GM23338 (cell line): ENCODE measurements at regions not wholly inside any gene's neighbourhood (a gene's known extent, or its start where the extent isn't known, plus 50 kb on each side); places are given as distances from the start of the nearest gene placed in this dataset.

Experiments
- ATAC-seq: fragments of 200-7000 bp; cut with Tn5 transposase; 3 replicates; pipeline ENCODE4 v1.9.1; 2020
- DNase-seq: peaks from one replicate; pipeline ENCODE4 v3.0.0-alpha.2; 2015; ENCODE audit warnings: low spot score
- H2AFZ ChIP-seq: fragments of 200-600 bp; sonication (generic); 2 replicates; pipeline ENCODE4 v1.8.0; 2016; ENCODE audit warnings: antibody characterized with exemption, mild to moderate bottlenecking, moderate library complexity
- H3F3A ChIP-seq: fragments of 200-600 bp; sonication (generic); replicated peaks from 2 replicates; pipeline ENCODE4 v1.8.0; 2017; ENCODE audit warnings: antibody characterized with exemption, mixed run types, low read depth
- H3K27ac ChIP-seq: fragments of 200-600 bp; sonication (generic); 2 replicates; pipeline ENCODE4 v1.6.1; 2016; ENCODE audit warnings: low read depth
- H3K27me3 ChIP-seq: fragments of 200-600 bp; sonication (generic); 2 replicates; pipeline ENCODE4 v1.8.0; 2016; ENCODE audit warnings: mild to moderate bottlenecking, mixed run types, moderate library complexity; ENCODE audit not compliant: insufficient read depth
- H3K36me3 ChIP-seq: fragments of 200-600 bp; sonication (generic); 2 replicates; pipeline ENCODE4 v1.8.0; 2016; ENCODE audit warnings: mild to moderate bottlenecking; ENCODE audit not compliant: insufficient read depth
- H3K4me1 ChIP-seq: fragments of 200-600 bp; sonication (generic); 2 replicates; pipeline ENCODE4 v1.8.0; 2016; ENCODE audit warnings: mild to moderate bottlenecking, moderate library complexity; ENCODE audit not compliant: insufficient read depth
- H3K4me2 ChIP-seq: fragments of 200-600 bp; sonication (generic); 2 replicates; pipeline ENCODE4 v1.7.1; 2017; ENCODE audit warnings: mixed run types
- H3K4me3 ChIP-seq: fragments of 200-600 bp; sonication (generic); 2 replicates; pipeline ENCODE4 v1.6.1; 2016; ENCODE audit warnings: mixed run types
- H3K79me2 ChIP-seq: fragments of 200-600 bp; sonication (generic); replicated peaks from 2 replicates; pipeline ENCODE4 v1.8.0; 2017; ENCODE audit warnings: mild to moderate bottlenecking; ENCODE audit not compliant: insufficient read depth
- H3K9me2 ChIP-seq: fragments of 200-600 bp; sonication (generic); 2 replicates; pipeline ENCODE4 v1.8.0; 2017; ENCODE audit not compliant: insufficient read depth
- H4K20me1 ChIP-seq: fragments of 200-600 bp; sonication (generic); replicated peaks from 2 replicates; pipeline ENCODE4 v1.8.0; 2017; ENCODE audit warnings: mild to moderate bottlenecking; ENCODE audit not compliant: insufficient read depth
- H3K27ac Mint-ChIP-seq: 2 replicates; pipeline ENCODE4 v1.8.0; 2020; ENCODE audit warnings: inconsistent platforms, mild to moderate bottlenecking, moderate library complexity, mixed read lengths
- H3K27me3 Mint-ChIP-seq: 3 replicates; pipeline ENCODE4 v1.8.0; 2022; ENCODE audit warnings: low read depth, mild to moderate bottlenecking, moderate library complexity, mixed read lengths, inconsistent platforms; ENCODE audit not compliant: insufficient read depth, poor library complexity
- H3K36me3 Mint-ChIP-seq: 3 replicates; pipeline ENCODE4 v1.8.0; 2021; ENCODE audit warnings: low read depth, mild to moderate bottlenecking, inconsistent platforms, moderate library complexity, mixed read lengths
- H3K4me1 Mint-ChIP-seq: 3 replicates; pipeline ENCODE4 v1.8.0; 2020; ENCODE audit warnings: mild to moderate bottlenecking, inconsistent platforms, mixed read lengths
- H3K4me3 Mint-ChIP-seq: 3 replicates; pipeline ENCODE4 v1.8.0; 2021; ENCODE audit warnings: moderate library complexity, mild to moderate bottlenecking, inconsistent platforms, mixed read lengths
- H3K9me3 Mint-ChIP-seq: 3 replicates; pipeline ENCODE4 v1.8.0; 2020; ENCODE audit warnings: moderate library complexity, mild to moderate bottlenecking, inconsistent platforms, mixed read lengths
- CREB1 ChIP-seq: fragments of 250-450 bp; sonication (Bioruptor Pico); IDR thresholded peaks from 2 replicates; pipeline ENCODE4 v1.5.0; 2020; ENCODE audit warnings: low read depth, mild to moderate bottlenecking, moderate library complexity
- JUNB ChIP-seq: IDR thresholded peaks from one replicate; pipeline ENCODE4 v1.6.1; 2016; ENCODE audit warnings: antibody characterized with exemption; ENCODE audit not compliant: unreplicated experiment
- NANOG ChIP-seq: IDR thresholded peaks from 2 replicates; pipeline ENCODE4 v1.6.1; 2016; ENCODE audit warnings: antibody characterized with exemption, borderline replicate concordance
- POLR2AphosphoS5 ChIP-seq: IDR thresholded peaks from 2 replicates; pipeline ENCODE4 v1.6.1; 2016; ENCODE audit warnings: antibody characterized with exemption, low read depth
- REST ChIP-seq: IDR thresholded peaks from one replicate; pipeline ENCODE4 v1.6.1; 2018; ENCODE audit warnings: antibody characterized with exemption; ENCODE audit not compliant: unreplicated experiment
- ZNF331 ChIP-seq: fragments of 250-450 bp; sonication (Bioruptor Pico); IDR thresholded peaks from 2 replicates; pipeline ENCODE4 v1.5.0; 2020; ENCODE audit warnings: low read depth, mild to moderate bottlenecking, moderate library complexity
- ZNF462 ChIP-seq: fragments of 250-450 bp; sonication (Bioruptor Pico); IDR thresholded peaks from 2 replicates; pipeline ENCODE4 v1.5.0; 2020; ENCODE audit warnings: mild to moderate bottlenecking, moderate library complexity

GRCh38 chr7:26073041-26073440 is 79.0 kb upstream of the NFE2L3 start:
- H3K27ac Mint-ChIP-seq: peak overlapping the region; percentile 43; the same call in 1 of the 2 replicates
- Histone ChIP-seq H3K36me3 (no peaks in the 10 kb centered on the region), H3K27me3 (no peaks in the 10 kb centered on the region), H3K9me2 (no peaks in the 10 kb centered on the region), H2AFZ (peak overlapping the region; percentile 99), H3K4me3 (no peak overlapping the region), H3K4me1 (peaks cover 9% of the 10 kb centered on the region; the same call in 1 of the 2 replicates), H3K4me2 (0 out of 2 replicates have a peak overlapping the region, but pooled peaks have one; percentile 21), H3K27ac (no peak overlapping the region), H4K20me1 (no peaks in the 10 kb centered on the region), H3K79me2 (no peaks in the 10 kb centered on the region), H3F3A (no peaks in the 10 kb centered on the region)
- no peaks in the 10 kb centered on the region for H3K9me3 Mint-ChIP-seq
- H3K36me3 Mint-ChIP-seq: no peaks in the 10 kb centered on the region
- peaks cover 6% of the 10 kb centered on the region for H3K27me3 Mint-ChIP-seq
- DNase-seq: peak; percentile 8
- H3K4me3 Mint-ChIP-seq: no peak overlapping the region; the same call in 2 of the 3 replicates
- peaks cover 12% of the 10 kb centered on the region for H3K4me1 Mint-ChIP-seq
- no peak for TF ChIP-seq NANOG
- no peak for TF ChIP-seq JUNB
- TF ChIP-seq REST: no peak
- no peak for TF ChIP-seq POLR2AphosphoS5
- no peak for TF ChIP-seq ZNF462
- no peak for TF ChIP-seq CREB1
- no peak for TF ChIP-seq ZNF331 (CRISPR knock-in tag)
- ATAC-seq: peak; percentile 68
